Right lobe of liver (tissue), 6 donors: ENCODE measurements at regions not wholly inside any gene's neighbourhood (a gene's known extent, or its start where the extent isn't known, plus 50 kb on each side); places are given as distances from the start of the nearest gene placed in this dataset.

Experiments
- ATAC-seq, 4 donors: fragments of 200-7000 bp; cut with Tn5 transposase; one replicate each; pipeline ENCODE4 v1.9.1; 2020; ENCODE audit warnings: mild to moderate bottlenecking in 4 of 4, moderate library complexity in 4 of 4
- DNase-seq, 3 donors: peaks; one replicate each; pipeline ENCODE4 v3.0.0-alpha.2; 2020
- H3K27ac ChIP-seq, 3 donors: fragments of 200-600 bp; one replicate each; pipeline ENCODE4 v1.8.0; 2022
- H3K27me3 ChIP-seq, 2 donors: fragments of 200-600 bp; one replicate each; pipeline ENCODE4 v1.8.0; 2022
- H3K36me3 ChIP-seq, 4 donors: fragments of 200-600 bp; sonication (generic) in 1 of 4; one replicate each; pipeline versions ENCODE4 v1.5.1 to v1.8.0; 2017 to 2022; ENCODE audit warnings: control low read depth in 1 of 4
- H3K4me1 ChIP-seq, 4 donors: fragments of 200-600 bp; sonication (generic) in 1 of 4; one replicate each; pipeline versions ENCODE4 v1.5.1 to v1.8.0; 2017 to 2022; ENCODE audit warnings: control low read depth in 1 of 4
- H3K4me3 ChIP-seq, 3 donors: fragments of 200-600 bp; one replicate each; pipeline ENCODE4 v1.8.0; 2022
- H3K9me3 ChIP-seq, 4 donors: fragments of 200-600 bp; sonication (generic) in 1 of 4; one replicate each; pipeline versions ENCODE4 v1.5.1 to v1.8.0; 2017 to 2022; ENCODE audit warnings: control low read depth in 1 of 4
- POLR2A ChIP-seq: fragments of 450-650 bp; IDR thresholded peaks from one replicate; pipeline ENCODE4 v1.6.1; 2017; ENCODE audit warnings: antibody characterized with exemption, mild to moderate bottlenecking
- WGBS: methylation state at CpG from one replicate; pipeline ENCODE4 v1.1.6; 2018; ENCODE audit warnings: low coverage, low lambda C conversion rate; ENCODE audit not compliant: insufficient coverage; ENCODE audit errors: missing lambda C conversion rate; 5-methylcytosine and 5-hydroxymethylcytosine counted together
- intact Hi-C, 2 donors: fragments of 100-400 bp; cut with DNase I; formaldehyde crosslinking; loops; one replicate each; pipeline versions ENCODE4 v1.11.2 to v1.14.1; 2022
- TF ChIP-seq, protein P1 (sequence below), 4 donors: fragments of 200-600 bp in 3 of 4; fragments of 450-650 bp in 1 of 4; IDR thresholded peaks; one replicate each; pipeline versions ENCODE4 v1.5.1 to v1.8.0; 2016 to 2022; ENCODE audit warnings: antibody characterized with exemption in 4 of 4, mild to moderate bottlenecking in 2 of 4
- donor health status: DM: no; HTN: yes; CAD: no.
- donor health status: DM: no; HTN: no; CAD: no.
- donor health status: DM: no; HTN: no; CAD: no.
- donor health status: DM: no; HTN: yes; CAD: no.
- donor health status: DM: no; HTN: yes; CAD: no.

DNA sequence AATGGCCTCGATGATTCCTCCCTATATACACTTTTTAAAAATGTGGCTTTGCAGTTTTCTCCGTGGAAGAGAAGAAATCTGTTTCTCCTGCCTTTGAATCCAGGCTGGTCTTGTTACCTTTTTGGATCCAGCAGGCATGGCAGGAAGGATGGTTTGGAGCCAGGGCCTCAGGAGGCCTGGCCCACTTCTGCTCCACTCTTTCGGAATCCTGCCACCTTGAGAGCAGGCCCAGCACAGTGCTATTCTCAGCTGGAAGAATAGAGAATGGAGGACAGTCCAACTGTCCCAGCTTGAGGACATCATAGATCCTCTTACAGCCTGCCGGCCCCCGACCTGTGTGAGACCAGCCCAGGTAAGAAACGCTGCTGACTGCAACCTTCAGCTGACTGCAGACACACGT lies 421.5 kb downstream of the FUT8 start:
- H3K9me3 ChIP-seq = no peaks in the 10 kb centered on the region
- TF ChIP-seq, protein P1, sequence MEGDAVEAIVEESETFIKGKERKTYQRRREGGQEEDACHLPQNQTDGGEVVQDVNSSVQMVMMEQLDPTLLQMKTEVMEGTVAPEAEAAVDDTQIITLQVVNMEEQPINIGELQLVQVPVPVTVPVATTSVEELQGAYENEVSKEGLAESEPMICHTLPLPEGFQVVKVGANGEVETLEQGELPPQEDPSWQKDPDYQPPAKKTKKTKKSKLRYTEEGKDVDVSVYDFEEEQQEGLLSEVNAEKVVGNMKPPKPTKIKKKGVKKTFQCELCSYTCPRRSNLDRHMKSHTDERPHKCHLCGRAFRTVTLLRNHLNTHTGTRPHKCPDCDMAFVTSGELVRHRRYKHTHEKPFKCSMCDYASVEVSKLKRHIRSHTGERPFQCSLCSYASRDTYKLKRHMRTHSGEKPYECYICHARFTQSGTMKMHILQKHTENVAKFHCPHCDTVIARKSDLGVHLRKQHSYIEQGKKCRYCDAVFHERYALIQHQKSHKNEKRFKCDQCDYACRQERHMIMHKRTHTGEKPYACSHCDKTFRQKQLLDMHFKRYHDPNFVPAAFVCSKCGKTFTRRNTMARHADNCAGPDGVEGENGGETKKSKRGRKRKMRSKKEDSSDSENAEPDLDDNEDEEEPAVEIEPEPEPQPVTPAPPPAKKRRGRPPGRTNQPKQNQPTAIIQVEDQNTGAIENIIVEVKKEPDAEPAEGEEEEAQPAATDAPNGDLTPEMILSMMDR (IDR thresholded peaks at IDR 0.05) = no peak
- intact Hi-C loops = no loop called here
- no peaks in the 10 kb centered on the region for H3K4me1 ChIP-seq
- no peaks in the 10 kb centered on the region for H3K36me3 ChIP-seq
- DNase-seq = no peak
- ATAC-seq = no peak
- 68% methylated on average over 4 of the region's 7 CpGs for WGBS
- no peaks in the 10 kb centered on the region for H3K27me3 ChIP-seq
- H3K27ac ChIP-seq = no peak overlapping the region
- no peak overlapping the region for H3K4me3 ChIP-seq

GRCh38 chr14:65834812-65835211 lies 422.3 kb downstream of the FUT8 start:
- H3K36me3 ChIP-seq = no peaks in the 10 kb centered on the region
- H3K27ac ChIP-seq = no peak overlapping the region
- no peaks in the 10 kb centered on the region for H3K9me3 ChIP-seq
- intact Hi-C loops = no loop called here
- DNase-seq = no peak
- 96% methylated on average over 4 of the region's 6 CpGs for WGBS
- H3K4me3 ChIP-seq = no peak overlapping the region
- H3K27me3 ChIP-seq = no peaks in the 10 kb centered on the region
- no peak for ATAC-seq
- H3K4me1 ChIP-seq = no peaks in the 10 kb centered on the region
- TF ChIP-seq POLR2A = no peak
- TF ChIP-seq, protein P1 (IDR thresholded peaks at IDR 0.05) = no peak

GRCh38 chr14:65835501-65835900 lies 423.0 kb downstream of the FUT8 start:
- no peak for DNase-seq

GRCh38 chr14:65838565-65838964 lies 426.0 kb downstream of the FUT8 start:
- no peaks in the 10 kb centered on the region for H3K9me3 ChIP-seq
- 77% methylated on average over 3 of the region's 5 CpGs for WGBS
- DNase-seq (no peak), ATAC-seq (no peak)
- H3K27me3 ChIP-seq = no peaks in the 10 kb centered on the region
- H3K36me3 ChIP-seq = no peaks in the 10 kb centered on the region
- no peak overlapping the region for H3K27ac ChIP-seq
- TF ChIP-seq, protein P1 (IDR thresholded peaks at IDR 0.05) = no peak
- no peak for TF ChIP-seq POLR2A
- H3K4me3 ChIP-seq = no peak overlapping the region
- no peaks in the 10 kb centered on the region for H3K4me1 ChIP-seq
- intact Hi-C loops = no loop called here

More at GRCh38 chr14:65835501-65835900, 423.0 kb downstream of the FUT8 start:
- ATAC-seq = no peak
- intact Hi-C loops = no loop called here
- TF ChIP-seq POLR2A = no peak
- TF ChIP-seq, protein P1 (IDR thresholded peaks at IDR 0.05) = no peak
- no peaks in the 10 kb centered on the region for H3K4me1 ChIP-seq
- no peaks in the 10 kb centered on the region for H3K27me3 ChIP-seq
- no peak overlapping the region for H3K27ac ChIP-seq
- no peaks in the 10 kb centered on the region for H3K36me3 ChIP-seq
- H3K4me3 ChIP-seq = no peak overlapping the region
- H3K9me3 ChIP-seq = no peaks in the 10 kb centered on the region
- 71% methylated on average over 3 of the region's 4 CpGs for WGBS

- Histone ChIP-seq H3K4me3 (no peak overlapping the region), H3K27ac (no peak overlapping the region), H3K27me3 (no peaks in the 10 kb centered on the region), H3K9me3 (no peaks in the 10 kb centered on the region), H3K36me3 (no peaks in the 10 kb centered on the region), H3K4me1 (no peaks in the 10 kb centered on the region)
- WGBS = 68% methylated on average over 2 of the region's 6 CpGs
- DNase-seq = no peak
- intact Hi-C loops = no loop called here
- TF ChIP-seq, protein P1 (IDR thresholded peaks at IDR 0.05) = no peak
- TF ChIP-seq POLR2A = no peak
- ATAC-seq = no peak
Observed at GRCh38 chr14:65840118-65840751, 427.7 kb downstream of the FUT8 start.
